ENCODE measurements at regions not wholly inside any gene's neighbourhood (a gene's known extent, or its start where the extent isn't known, plus 50 kb on each side); places are given as distances from the start of the nearest gene placed in this dataset.
"Not testable (repeated sequence)": the region's sequence is repeated elsewhere in the genome, so short reads cannot be mapped to it uniquely, and the experiment has no call there.

GRCh38 chr15:66968806-66969596 is 96.4 kb upstream of the SMAD3 start:
- DNase-seq: no peak

GRCh38 chr15:66974131-66974530 is 91.3 kb upstream of the SMAD3 start:
- not testable (repeated sequence) for DNase-seq

GRCh38 chr15:66976106-66976640 is 89.2 kb upstream of the SMAD3 start:
- not testable (repeated sequence) for DNase-seq

GRCh38 chr15:66980326-66980725 is 85.1 kb upstream of the SMAD3 start:
- not testable (repeated sequence) for DNase-seq

GRCh38 chr15:66981771-66982170 is 83.6 kb upstream of the SMAD3 start:
- DNase-seq: no peak

GRCh38 chr15:66982250-66982649 is 83.2 kb upstream of the SMAD3 start:
- no peak for DNase-seq

- no peak for DNase-seq
Observed at GRCh38 chr15:66982816-66983215, 82.6 kb upstream of the SMAD3 start.

- no peak for DNase-seq
Observed at GRCh38 chr15:66985653-66986052, 79.7 kb upstream of the SMAD3 start.

- no peak for DNase-seq
Observed at GRCh38 chr15:66986951-66987350, 78.5 kb upstream of the SMAD3 start.

GRCh38 chr15:66993090-66993489 is 72.3 kb upstream of the SMAD3 start:
- DNase-seq: no peak

- no peak for DNase-seq
Observed at GRCh38 chr15:66993874-66994696, 71.3 kb upstream of the SMAD3 start.

GRCh38 chr15:66994927-66995656 is 70.3 kb upstream of the SMAD3 start:
- no peak for DNase-seq

- DNase-seq: no peak
Observed at GRCh38 chr15:66996094-66996493, 69.3 kb upstream of the SMAD3 start.

- no peak for DNase-seq
Observed at GRCh38 chr15:66997212-66997611, 68.2 kb upstream of the SMAD3 start.

GRCh38 chr15:66998234-66998633 is 67.2 kb upstream of the SMAD3 start:
- not testable (repeated sequence) for DNase-seq

GRCh38 chr15:66999046-66999968 is 66.1 kb upstream of the SMAD3 start:
- DNase-seq: no peak

GRCh38 chr15:67000896-67001295 is 64.5 kb upstream of the SMAD3 start:
- no peak for DNase-seq

GRCh38 chr15:67002368-67002767 is 63.0 kb upstream of the SMAD3 start:
- DNase-seq: no peak

- DNase-seq: no peak
Observed at GRCh38 chr15:67003586-67003985, 61.8 kb upstream of the SMAD3 start.

- DNase-seq: no peak
Observed at GRCh38 chr15:67004142-67004541, 61.3 kb upstream of the SMAD3 start.

- no peak for DNase-seq
Observed at GRCh38 chr15:67005294-67005996, 60.0 kb upstream of the SMAD3 start.
